ENCODE measurements at regions not wholly inside any gene's neighbourhood (a gene's known extent, or its start where the extent isn't known, plus 50 kb on each side); places are given as distances from the start of the nearest gene placed in this dataset.

DNA sequence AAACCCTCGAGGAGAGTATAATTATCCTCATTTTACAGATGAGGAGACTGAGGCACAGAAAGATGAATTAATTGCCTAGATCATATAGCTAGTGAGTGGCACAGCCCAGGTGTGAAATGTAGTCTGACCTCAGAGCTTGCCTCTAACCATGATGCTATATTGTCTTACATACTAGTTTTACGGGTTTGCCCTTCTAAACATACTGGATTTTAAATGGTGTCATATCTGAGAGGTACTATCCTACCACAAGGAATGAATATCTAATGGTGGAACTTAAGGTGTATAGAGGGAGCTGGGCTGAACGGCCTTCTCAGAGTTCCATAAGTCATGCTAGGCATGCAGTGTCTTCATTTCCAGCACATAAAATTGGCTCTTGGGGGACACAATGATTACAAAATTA, 77.9 kb upstream of the EDEM3 start:
- TF ChIP-seq RAD21 (IDR thresholded peaks at IDR 0.05; ENCODE audit: low read depth) (no peak), YY1 (IDR thresholded peaks at IDR 0.05; ENCODE audit: low read depth) (no peak), TAF1 (IDR thresholded peaks at IDR 0.05; ENCODE audit: low read depth) (no peak), NFIC (IDR thresholded peaks at IDR 0.05) (no peak), ZBTB7A (IDR thresholded peaks at IDR 0.05; ENCODE audit: low read depth) (no peak)
- TF ChIP-seq, protein P1, sequence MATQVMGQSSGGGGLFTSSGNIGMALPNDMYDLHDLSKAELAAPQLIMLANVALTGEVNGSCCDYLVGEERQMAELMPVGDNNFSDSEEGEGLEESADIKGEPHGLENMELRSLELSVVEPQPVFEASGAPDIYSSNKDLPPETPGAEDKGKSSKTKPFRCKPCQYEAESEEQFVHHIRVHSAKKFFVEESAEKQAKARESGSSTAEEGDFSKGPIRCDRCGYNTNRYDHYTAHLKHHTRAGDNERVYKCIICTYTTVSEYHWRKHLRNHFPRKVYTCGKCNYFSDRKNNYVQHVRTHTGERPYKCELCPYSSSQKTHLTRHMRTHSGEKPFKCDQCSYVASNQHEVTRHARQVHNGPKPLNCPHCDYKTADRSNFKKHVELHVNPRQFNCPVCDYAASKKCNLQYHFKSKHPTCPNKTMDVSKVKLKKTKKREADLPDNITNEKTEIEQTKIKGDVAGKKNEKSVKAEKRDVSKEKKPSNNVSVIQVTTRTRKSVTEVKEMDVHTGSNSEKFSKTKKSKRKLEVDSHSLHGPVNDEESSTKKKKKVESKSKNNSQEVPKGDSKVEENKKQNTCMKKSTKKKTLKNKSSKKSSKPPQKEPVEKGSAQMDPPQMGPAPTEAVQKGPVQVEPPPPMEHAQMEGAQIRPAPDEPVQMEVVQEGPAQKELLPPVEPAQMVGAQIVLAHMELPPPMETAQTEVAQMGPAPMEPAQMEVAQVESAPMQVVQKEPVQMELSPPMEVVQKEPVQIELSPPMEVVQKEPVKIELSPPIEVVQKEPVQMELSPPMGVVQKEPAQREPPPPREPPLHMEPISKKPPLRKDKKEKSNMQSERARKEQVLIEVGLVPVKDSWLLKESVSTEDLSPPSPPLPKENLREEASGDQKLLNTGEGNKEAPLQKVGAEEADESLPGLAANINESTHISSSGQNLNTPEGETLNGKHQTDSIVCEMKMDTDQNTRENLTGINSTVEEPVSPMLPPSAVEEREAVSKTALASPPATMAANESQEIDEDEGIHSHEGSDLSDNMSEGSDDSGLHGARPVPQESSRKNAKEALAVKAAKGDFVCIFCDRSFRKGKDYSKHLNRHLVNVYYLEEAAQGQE (IDR thresholded peaks at IDR 0.05; ENCODE audit: low read depth), result no peak
